ENCODE measurements at regions not wholly inside any gene's neighbourhood (a gene's known extent, or its start where the extent isn't known, plus 50 kb on each side); places are given as distances from the start of the nearest gene placed in this dataset.

DNA sequence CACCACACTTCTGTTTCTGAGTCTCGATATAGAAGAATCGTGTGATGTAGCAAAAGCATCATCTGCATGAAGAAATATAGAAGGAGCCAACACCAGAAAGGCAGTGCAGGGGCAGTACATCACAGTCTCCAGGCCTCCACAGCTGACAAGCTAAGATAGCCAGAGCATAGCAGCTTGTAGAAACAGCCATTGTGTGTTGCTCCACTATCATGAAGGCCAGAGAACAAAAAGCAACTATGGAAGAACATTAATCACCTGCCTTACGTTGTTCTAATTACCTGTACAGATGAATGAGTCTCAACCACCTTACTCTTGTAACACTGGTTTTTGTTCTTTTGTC lies 129.0 kb downstream of the RND3 start:
- 79% methylated on average over 3 of the region's 3 CpGs for WGBS (ENCODE audit: low lambda C conversion rate)
- Histone ChIP-seq H4K20me1 (ENCODE audit: insufficient read depth) (no peaks in the 10 kb centered on the region), H3K9me3 (no peaks in the 10 kb centered on the region), H3K36me3 (replicated peaks in 1 of 2; ENCODE audit: control insufficient read depth in 1 of 2, insufficient read depth in 2 of 2, low read length in 1 of 2) (no peaks in the 10 kb centered on the region), H3K27ac (ENCODE audit: low read depth in 2 of 2, low read length in 1 of 2) (no peak overlapping the region), H3F3A (replicated peaks; ENCODE audit: insufficient read depth) (no peaks in the 10 kb centered on the region), H3K9ac (no peak overlapping the region), H3K4me3 (ENCODE audit: low read depth in 2 of 2, low read length in 1 of 2) (no peak overlapping the region), H3K27me3 (ENCODE audit: insufficient read depth) (no peaks in the 10 kb centered on the region), H3K4me1 (ENCODE audit: control insufficient read depth in 1 of 2, insufficient read depth in 2 of 2, low read depth in 1 of 2, low read length in 1 of 2) (no peaks in the 10 kb centered on the region), H3K9me2 (no peaks in the 10 kb centered on the region), H3K4me2 (no peak overlapping the region), H3K79me2 (ENCODE audit: insufficient read depth) (no peaks in the 10 kb centered on the region), H2AFZ (ENCODE audit: low read depth) (no peak overlapping the region)
- no peak for DNase-seq
- CTCF ChIA-PET = no interaction called here
- TF ChIP-seq, protein P1, sequence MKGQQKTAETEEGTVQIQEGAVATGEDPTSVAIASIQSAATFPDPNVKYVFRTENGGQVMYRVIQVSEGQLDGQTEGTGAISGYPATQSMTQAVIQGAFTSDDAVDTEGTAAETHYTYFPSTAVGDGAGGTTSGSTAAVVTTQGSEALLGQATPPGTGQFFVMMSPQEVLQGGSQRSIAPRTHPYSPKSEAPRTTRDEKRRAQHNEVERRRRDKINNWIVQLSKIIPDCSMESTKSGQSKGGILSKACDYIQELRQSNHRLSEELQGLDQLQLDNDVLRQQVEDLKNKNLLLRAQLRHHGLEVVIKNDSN (IDR thresholded peaks at IDR 0.05; ENCODE audit: borderline replicate concordance, low read depth) = no peak
- TF ChIP-seq CHD2 (IDR thresholded peaks at IDR 0.05; ENCODE audit: low read length, partially characterized antibody) (no peak), POLR2AphosphoS5 (IDR thresholded peaks at IDR 0.05; ENCODE audit: low read depth, low read length) (no peak), RXRA (IDR thresholded peaks at IDR 0.05; ENCODE audit: borderline replicate concordance, low read depth) (no peak), GATA2 (CRISPR knock-in tag; IDR thresholded peaks at IDR 0.05) (no peak), SMC3 (IDR thresholded peaks at IDR 0.05; ENCODE audit: low read depth, low read length) (no peak), EP300 (IDR thresholded peaks at IDR 0.05; ENCODE audit: borderline replicate concordance in 1 of 2, low read depth in 1 of 2, low read length in 1 of 2) (no peak), TCF12 (IDR thresholded peaks at IDR 0.05) (no peak), RFX5 (IDR thresholded peaks at IDR 0.05; ENCODE audit: low read length) (no peak)
- TF ChIP-seq, protein P2, sequence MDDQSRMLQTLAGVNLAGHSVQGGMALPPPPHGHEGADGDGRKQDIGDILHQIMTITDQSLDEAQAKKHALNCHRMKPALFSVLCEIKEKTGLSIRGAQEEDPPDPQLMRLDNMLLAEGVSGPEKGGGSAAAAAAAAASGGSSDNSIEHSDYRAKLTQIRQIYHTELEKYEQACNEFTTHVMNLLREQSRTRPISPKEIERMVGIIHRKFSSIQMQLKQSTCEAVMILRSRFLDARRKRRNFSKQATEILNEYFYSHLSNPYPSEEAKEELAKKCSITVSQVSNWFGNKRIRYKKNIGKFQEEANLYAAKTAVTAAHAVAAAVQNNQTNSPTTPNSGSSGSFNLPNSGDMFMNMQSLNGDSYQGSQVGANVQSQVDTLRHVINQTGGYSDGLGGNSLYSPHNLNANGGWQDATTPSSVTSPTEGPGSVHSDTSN (IDR thresholded peaks at IDR 0.05) = no peak
- POLR2A ChIA-PET = no interaction called here

DNA sequence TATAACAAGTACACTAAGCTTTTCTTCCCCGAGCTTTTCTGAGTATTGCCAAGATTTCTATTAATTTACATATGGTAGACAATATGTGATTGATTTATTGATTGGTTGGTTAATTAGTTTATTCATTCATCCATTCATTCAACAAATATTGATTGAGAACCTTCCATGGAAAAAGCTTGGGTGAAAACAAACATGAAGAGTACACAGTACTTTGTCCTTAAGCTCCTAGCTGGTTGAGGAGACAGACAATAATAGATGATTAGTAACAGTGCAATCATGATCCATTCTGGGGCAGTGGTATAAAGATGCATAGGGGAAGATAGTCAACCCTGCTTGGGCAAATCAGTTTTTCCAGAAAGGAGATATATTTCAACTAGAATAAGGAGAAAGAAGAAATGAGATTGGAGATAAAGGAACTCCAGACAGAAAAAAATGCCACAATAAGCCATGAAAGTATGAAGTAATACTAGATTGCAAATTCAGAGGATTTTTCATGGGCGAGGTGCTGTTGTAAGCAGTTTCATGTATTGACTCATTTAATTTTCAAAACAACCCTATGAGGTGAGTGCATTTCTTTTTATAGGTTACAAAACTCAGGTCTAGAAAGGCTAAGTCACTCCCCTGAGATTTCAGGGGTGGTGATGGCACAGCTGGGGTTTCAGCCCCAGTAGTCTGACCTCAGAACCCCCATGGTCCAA lies 129.5 kb downstream of the RND3 start:
- WGBS (ENCODE audit: low lambda C conversion rate) = 59% methylated on average over 2 of the region's 2 CpGs
- Histone ChIP-seq H2AFZ (ENCODE audit: low read depth) (no peak overlapping the region), H4K20me1 (ENCODE audit: insufficient read depth) (no peaks in the 10 kb centered on the region)
- TF ChIP-seq, protein P3, sequence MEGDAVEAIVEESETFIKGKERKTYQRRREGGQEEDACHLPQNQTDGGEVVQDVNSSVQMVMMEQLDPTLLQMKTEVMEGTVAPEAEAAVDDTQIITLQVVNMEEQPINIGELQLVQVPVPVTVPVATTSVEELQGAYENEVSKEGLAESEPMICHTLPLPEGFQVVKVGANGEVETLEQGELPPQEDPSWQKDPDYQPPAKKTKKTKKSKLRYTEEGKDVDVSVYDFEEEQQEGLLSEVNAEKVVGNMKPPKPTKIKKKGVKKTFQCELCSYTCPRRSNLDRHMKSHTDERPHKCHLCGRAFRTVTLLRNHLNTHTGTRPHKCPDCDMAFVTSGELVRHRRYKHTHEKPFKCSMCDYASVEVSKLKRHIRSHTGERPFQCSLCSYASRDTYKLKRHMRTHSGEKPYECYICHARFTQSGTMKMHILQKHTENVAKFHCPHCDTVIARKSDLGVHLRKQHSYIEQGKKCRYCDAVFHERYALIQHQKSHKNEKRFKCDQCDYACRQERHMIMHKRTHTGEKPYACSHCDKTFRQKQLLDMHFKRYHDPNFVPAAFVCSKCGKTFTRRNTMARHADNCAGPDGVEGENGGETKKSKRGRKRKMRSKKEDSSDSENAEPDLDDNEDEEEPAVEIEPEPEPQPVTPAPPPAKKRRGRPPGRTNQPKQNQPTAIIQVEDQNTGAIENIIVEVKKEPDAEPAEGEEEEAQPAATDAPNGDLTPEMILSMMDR (IDR thresholded peaks at IDR 0.05) = no peak
- TF ChIP-seq EP300 (IDR thresholded peaks at IDR 0.05; ENCODE audit: borderline replicate concordance in 1 of 2, low read depth in 1 of 2, low read length in 1 of 2) (no peak), FOXJ3 (CRISPR knock-in tag; IDR thresholded peaks at IDR 0.05) (no peak), RXRA (IDR thresholded peaks at IDR 0.05; ENCODE audit: borderline replicate concordance, low read depth) (no peak), SMC3 (IDR thresholded peaks at IDR 0.05; ENCODE audit: low read depth, low read length) (no peak), GATA2 (CRISPR knock-in tag; IDR thresholded peaks at IDR 0.05) (no peak), RFX5 (IDR thresholded peaks at IDR 0.05; ENCODE audit: low read length) (no peak), FOXM1 (IDR thresholded peaks at IDR 0.05; ENCODE audit: low read depth) (no peak), GABPA (IDR thresholded peaks at IDR 0.05; ENCODE audit: low read depth) (no peak), ELF1 (IDR thresholded peaks at IDR 0.05) (no peak), POLR2AphosphoS5 (IDR thresholded peaks at IDR 0.05; ENCODE audit: low read depth, low read length) (no peak), TCF12 (IDR thresholded peaks at IDR 0.05) (no peak), EZH2phosphoT487 (IDR thresholded peaks at IDR 0.05; ENCODE audit: borderline replicate concordance, low read depth) (no peak), FOSL2 (IDR thresholded peaks at IDR 0.05; ENCODE audit: borderline replicate concordance, low read depth) (no peak), RAD21 (IDR thresholded peaks at IDR 0.05; ENCODE audit: low read length) (no peak), SIN3A (IDR thresholded peaks at IDR 0.05; ENCODE audit: borderline replicate concordance, low read depth, low read length) (no peak)
- TF ChIP-seq, protein P4, sequence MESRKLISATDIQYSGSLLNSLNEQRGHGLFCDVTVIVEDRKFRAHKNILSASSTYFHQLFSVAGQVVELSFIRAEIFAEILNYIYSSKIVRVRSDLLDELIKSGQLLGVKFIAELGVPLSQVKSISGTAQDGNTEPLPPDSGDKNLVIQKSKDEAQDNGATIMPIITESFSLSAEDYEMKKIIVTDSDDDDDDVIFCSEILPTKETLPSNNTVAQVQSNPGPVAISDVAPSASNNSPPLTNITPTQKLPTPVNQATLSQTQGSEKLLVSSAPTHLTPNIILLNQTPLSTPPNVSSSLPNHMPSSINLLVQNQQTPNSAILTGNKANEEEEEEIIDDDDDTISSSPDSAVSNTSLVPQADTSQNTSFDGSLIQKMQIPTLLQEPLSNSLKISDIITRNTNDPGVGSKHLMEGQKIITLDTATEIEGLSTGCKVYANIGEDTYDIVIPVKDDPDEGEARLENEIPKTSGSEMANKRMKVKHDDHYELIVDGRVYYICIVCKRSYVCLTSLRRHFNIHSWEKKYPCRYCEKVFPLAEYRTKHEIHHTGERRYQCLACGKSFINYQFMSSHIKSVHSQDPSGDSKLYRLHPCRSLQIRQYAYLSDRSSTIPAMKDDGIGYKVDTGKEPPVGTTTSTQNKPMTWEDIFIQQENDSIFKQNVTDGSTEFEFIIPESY (IDR thresholded peaks at IDR 0.05; ENCODE audit: borderline replicate concordance, low read depth) = no peak
- TF ChIP-seq, protein P5, sequence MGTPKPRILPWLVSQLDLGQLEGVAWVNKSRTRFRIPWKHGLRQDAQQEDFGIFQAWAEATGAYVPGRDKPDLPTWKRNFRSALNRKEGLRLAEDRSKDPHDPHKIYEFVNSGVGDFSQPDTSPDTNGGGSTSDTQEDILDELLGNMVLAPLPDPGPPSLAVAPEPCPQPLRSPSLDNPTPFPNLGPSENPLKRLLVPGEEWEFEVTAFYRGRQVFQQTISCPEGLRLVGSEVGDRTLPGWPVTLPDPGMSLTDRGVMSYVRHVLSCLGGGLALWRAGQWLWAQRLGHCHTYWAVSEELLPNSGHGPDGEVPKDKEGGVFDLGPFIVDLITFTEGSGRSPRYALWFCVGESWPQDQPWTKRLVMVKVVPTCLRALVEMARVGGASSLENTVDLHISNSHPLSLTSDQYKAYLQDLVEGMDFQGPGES (IDR thresholded peaks at IDR 0.05; ENCODE audit: low read depth, low read length) = no peak

More for the DNA sequence above, 129.5 kb downstream of the RND3 start:
- Histone ChIP-seq H3K4me1 (ENCODE audit: control insufficient read depth in 1 of 2, insufficient read depth in 2 of 2, low read depth in 1 of 2, low read length in 1 of 2) (no peaks in the 10 kb centered on the region), H3K4me2 (no peak overlapping the region), H3F3A (replicated peaks; ENCODE audit: insufficient read depth) (no peaks in the 10 kb centered on the region), H3K27ac (ENCODE audit: low read depth in 2 of 2, low read length in 1 of 2) (no peak overlapping the region), H3K9me3 (no peaks in the 10 kb centered on the region), H3K9me2 (no peaks in the 10 kb centered on the region), H3K27me3 (ENCODE audit: insufficient read depth) (no peaks in the 10 kb centered on the region), H3K79me2 (ENCODE audit: insufficient read depth) (no peaks in the 10 kb centered on the region), H3K4me3 (ENCODE audit: low read depth in 2 of 2, low read length in 1 of 2) (no peak overlapping the region), H3K36me3 (replicated peaks in 1 of 2; ENCODE audit: control insufficient read depth in 1 of 2, insufficient read depth in 2 of 2, low read length in 1 of 2) (no peaks in the 10 kb centered on the region), H3K9ac (no peak overlapping the region)
- no peak for DNase-seq
- ChIA-PET POLR2A (no interaction called here), CTCF (interaction anchor here (1.3 kb wide), 1 partner anchor 9 kb away, joined by 3 read pairs; no protein-coding TSS in a partner anchor)
